DMS53 (cell line): ENCODE measurements at regions not wholly inside any gene's neighbourhood (a gene's known extent, or its start where the extent isn't known, plus 50 kb on each side); places are given as distances from the start of the nearest gene placed in this dataset.
A peak's percentile ranks its signal among the peaks of the same experiment; 100 is the strongest.
"Not testable (repeated sequence)": the region's sequence is repeated elsewhere in the genome, so short reads cannot be mapped to it uniquely, and the experiment has no call there.

Source experiments
- DNase-seq: peaks from one replicate; lab custom pipeline; 2025; lab: John Stamatoyannopoulos, UW

DNA sequence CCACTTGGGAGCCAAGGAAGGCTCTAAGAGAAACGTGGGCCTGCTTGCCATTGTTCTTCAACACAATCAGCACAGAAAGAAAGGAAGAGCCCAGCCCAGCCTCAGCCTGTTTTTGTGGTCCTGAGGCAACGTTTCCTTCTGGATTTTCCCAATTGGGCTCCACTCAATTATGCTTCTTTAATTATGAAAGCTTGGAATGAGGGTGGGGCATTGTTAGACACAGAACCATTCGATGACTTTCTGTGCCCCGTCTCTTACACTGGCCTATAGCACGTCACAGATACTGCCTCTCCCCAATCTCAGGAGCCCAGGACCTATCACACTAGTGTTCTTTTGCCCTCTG is 207.4 kb downstream of the ZFP36L2 start:
- no peak for DNase-seq

DNA sequence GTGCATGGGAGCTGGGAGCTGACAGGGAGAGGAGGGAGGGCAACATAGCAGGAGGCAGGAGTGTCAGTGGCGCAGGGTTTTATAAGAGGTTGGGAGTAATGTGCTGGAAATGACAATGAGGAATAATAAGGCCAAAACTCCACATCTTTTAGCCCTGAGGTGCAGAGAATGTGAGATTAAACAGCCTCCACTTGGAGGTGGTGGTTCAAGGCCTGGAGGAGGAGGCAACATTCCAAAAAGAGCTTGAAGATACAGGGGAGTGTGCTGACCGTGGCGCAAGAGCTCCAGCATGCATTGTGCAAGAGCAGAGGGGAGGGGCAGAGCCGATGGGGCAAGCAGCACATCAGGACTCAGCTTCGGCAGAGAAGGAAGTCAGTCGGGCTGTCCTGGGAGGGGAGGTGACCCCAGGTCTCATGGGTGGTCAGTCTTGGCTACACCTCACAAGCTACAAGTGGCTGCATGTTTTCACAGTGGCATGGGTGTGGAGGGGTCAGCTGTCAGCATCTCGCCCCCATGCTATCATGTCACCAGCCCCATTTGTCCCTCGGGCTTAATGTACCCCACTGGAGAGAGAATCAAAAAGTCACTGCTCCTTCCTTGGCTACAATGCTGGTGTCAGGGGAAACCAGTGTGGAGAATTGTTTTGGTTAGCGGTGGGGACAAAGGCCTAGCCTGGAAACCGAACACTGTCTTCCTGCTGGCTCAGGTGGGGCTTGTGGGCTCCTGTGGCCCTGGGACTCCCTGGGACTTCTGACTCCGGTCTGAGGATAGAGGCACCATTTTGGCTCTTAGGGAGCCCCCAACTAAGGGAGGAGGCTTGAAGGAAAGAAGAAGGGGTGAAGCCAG is 208.0 kb downstream of the ZFP36L2 start:
- no peak for DNase-seq

DNA sequence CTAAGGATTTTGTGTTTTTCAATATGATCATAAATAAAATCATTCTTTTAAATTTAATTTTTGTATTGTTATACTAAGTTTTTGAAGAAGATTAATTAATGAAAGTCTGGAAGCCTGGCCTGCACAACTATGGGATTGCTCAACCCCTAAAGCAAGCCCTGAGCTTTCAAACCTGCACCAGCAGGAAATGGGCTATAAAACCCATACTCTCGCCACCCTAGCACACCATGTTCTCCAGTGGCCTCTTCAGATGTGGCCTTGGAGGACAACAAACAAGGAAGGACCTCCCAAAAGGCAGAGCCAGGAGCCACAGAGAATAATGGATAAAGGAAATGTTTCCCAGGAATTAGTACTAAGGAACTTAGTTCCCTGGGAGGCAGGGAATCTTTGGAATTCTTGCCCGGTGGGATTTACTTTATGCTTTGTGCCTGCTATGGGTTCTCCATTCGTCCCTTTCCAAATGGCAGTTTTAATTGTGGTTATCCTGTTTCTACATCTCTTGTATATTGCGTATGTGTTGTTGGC is 212.5 kb downstream of the ZFP36L2 start:
- no peak for DNase-seq

DNA sequence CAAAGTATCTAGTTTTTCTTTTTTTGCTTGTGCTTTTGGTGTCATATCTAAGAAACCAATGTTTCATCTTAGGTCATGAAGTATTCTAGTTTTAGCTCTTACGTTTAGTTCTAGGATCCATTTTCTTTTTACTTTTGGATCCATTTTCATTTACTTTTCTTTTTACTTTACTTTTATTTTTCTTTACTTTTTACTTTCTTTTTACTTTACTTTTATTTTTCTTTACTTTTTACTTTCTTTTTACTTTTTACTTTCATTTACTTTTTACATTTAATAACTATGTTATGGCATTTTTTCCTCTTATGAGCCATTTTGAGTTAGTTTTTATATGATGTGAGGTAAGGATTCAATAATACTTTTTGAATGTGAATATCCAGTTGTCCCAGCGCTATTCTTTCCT is 213.4 kb downstream of the ZFP36L2 start:
- DNase-seq, result no peak

- peak; percentile 27 for DNase-seq
Observed at GRCh38 chr2:43011158-43011491, 215.3 kb downstream of the ZFP36L2 start.

- DNase-seq, result peak; percentile 40
Observed at GRCh38 chr2:43010438-43011157, 215.8 kb downstream of the ZFP36L2 start.

DNA sequence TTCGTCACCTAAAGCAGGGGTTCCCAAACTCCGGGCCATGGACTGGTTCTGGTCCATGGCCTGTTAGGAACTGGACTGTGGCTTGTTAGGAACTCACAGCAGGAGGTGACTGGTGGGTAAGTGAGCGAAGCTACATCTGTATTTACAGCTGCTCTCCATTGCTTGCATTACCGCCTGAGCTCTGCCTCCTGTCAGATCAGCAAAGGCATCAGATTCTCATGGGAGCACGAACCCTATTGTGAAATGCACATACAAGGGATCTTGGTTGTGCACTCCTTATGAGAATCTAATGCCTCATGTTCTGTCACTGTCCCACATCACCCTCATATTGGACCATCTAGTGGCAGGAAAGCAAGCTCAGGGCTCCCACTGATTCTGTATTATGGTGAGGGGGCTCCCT is 217.0 kb downstream of the ZFP36L2 start:
- DNase-seq, result no peak

GRCh38 chr2:43008388-43008787 is 216.0 kb upstream of the HAAO start:
- DNase-seq, result no peak

GRCh38 chr2:43007901-43008300 is 215.5 kb upstream of the HAAO start:
- no peak for DNase-seq

DNA sequence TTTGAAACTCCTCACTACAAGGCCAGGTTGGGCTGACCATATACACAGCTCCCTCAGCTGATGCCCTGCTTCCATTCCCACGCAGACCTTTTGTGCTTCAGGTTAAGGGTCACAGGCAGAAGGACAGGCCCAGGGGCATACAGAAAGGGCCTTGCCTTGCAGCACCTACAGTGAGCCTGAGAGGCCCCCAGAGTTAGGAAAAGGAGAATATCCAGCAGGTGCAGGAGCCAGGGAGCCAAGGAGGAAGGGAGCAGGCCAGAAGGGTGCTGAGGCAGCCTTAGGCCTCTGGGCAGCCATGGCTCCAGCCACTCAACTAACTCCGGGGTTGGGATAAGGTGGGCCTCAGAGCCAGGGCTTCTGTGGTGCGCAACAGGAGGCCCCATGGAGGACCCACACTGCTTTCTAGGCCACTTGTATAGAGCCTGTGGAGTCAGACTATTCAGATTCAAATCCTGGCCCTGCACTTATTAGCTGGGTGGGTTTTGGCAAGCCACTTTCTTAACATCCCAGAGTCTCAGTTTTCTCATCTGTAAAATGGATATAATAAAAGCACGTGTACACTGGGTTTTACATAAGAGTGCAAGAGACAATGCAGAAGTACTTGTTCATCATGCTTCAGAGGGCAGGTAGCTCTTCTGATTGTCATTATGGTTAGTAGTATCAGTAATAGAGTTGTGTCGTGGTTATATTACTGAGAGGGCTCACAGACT is 214.6 kb upstream of the HAAO start:
- DNase-seq, result no peak

DNA sequence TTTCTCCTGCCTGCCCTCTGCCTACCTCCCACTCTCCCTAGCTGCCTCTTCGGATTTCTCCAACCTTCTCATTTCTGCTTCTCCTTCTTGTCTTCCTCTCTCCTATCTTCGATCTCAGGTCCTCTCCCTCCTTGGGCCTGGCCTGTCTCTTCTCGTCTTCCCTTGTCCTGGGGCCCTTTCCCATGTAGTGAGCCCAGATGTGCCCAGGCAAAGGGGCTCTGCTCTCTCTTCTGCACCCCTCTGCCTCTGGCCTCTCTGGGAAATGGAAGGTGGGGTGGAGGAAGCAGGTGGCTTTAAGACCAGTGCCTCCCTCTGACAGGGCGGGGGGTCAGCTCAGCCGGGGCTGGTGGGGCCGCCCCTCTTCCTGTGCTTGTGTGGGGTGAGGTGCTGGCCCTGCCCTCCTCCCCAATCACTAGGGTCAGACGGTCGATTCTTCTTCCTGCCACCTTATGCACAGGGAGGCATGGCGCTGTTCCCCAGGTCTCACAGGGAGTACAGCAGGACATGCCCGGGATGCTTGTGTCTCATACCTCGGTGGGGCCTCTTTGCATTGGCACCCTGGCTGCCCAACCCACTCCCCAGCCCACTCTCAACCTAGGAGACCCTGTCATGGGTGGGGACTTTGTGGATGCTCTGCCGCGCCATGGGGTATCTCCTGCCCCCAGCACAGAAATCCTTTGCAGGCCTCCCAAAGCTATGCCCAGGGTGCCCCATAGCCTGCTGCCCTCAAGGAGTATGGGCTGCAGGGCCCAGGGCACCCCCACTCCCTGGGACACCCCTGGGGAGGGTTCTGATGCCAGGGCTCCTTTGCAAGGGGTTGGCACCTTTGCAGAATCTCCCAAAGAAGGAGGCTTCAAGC is 213.8 kb upstream of the HAAO start:
- no peak for DNase-seq

DNA sequence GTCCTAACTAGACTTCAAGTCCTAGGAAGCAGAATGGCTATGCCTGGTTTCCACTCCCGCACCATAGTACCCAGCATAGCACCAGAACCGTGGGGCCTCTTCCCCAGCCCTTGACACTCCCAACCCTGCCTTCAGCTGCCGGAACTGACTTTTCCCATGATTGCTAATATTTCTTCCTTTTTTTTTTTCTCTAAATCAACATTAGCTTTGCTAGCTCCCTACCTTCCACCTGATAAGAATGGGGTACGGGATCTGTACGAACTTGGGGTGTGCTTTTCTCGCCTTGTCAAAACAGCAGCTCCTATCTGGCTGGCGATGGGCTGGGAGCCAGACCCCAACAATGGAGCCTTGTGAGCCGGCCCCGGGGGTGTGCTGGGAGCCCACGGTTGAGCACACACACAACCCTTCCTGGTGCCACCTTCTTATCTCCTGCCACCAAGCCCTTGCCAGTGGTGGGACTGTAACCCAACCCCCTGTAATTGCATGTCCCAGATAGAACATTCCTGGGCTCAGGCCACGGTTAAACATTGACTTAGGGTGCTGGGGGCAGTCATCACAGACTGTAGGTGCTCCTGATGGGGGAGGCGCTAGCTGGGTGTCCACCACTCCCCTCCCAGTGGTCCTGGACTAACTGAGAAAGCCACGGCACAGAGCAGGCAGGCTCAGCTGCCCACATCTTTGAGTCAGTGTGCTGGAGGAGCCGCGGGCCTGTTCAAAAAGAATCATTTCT is 213.0 kb upstream of the HAAO start:
- DNase-seq, result no peak

- no peak for DNase-seq
Observed at GRCh38 chr2:43004879-43005244, 212.5 kb upstream of the HAAO start.

DNA sequence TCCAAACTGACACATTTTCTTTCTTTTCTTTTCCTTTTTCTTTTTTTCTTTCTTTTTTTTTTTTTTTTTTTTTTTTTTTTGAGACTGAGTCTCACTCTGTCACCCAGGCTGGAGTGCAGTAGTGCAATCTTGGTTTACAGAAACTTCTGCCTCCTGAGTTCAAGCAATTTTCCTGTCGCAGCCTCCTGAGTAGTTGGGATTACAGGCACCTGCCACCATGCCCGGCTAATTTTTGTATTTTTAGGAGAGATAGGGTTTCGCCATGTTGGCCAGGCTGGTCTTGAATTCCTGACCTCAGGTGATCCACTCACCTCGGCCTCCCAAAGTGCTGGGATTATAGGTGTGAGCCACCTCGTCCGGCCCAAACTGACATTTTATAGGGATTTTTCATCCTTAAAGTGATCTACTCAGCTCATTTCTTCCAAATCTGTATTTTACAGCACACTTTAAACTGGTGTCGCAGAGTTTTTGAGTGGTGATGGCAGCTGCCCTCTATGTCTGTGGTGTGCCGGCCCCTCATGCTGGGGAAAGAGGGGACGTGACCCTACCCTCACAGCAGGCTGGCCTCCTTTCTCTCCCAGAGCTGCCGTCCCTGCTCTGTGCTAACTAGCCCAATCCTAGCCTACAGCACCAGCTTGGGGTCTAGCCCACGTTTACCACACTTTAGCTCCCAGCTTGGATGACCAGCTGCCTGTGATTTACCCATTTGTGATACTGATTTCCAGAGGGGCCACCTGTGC is 211.9 kb upstream of the HAAO start:
- DNase-seq, result not testable (repeated sequence)

GRCh38 chr2:43003702-43004101 is 211.3 kb upstream of the HAAO start:
- DNase-seq, result no peak

DNA sequence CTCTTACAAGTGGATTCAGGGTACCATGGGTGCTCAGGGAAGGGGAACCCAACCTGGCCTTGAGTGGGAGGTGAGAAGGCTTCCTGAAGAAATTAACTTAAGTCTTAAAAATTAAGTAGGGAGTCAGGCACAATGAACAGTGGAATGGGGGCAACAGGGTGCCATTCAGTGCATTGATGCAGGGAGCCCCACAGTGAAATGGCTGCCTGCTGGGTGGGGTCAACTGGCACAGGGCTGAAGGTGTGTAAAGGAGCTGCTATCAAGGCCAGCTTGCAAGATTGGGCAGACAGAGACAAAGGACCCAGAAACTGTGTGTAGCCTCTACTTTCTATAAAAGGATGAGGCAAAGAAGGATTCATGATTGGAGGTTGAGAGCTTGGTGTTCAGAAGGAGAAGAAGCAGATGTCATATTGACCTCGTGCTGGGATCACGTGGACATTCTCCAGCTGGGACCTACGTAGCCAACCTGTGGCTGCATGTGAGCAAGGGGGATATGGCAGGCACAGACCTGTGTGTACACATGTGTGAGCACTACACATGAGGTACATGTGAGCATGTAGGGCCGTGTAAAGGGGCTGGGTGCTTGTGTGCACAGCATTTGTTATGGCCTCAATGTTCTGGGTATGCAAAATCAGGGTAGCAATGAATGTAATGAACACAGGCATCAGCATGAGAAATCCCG is 209.5 kb upstream of the HAAO start:
- DNase-seq, result no peak

DNA sequence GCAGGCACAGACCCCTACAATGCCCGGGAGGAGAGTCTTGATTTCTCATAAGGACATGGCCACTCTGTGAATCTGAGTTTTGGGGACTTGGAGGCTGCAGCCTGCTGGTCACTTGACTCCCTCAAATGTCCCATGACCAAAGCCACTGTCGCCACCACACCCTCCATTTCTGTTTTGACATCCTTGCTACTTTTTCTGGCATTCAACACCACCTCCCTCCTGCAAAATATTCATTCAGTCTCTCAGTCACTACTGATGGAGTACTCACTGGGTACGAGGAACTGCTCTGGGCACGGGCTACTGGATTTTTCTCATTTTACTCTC is 208.6 kb upstream of the HAAO start:
- DNase-seq, result no peak

DNA sequence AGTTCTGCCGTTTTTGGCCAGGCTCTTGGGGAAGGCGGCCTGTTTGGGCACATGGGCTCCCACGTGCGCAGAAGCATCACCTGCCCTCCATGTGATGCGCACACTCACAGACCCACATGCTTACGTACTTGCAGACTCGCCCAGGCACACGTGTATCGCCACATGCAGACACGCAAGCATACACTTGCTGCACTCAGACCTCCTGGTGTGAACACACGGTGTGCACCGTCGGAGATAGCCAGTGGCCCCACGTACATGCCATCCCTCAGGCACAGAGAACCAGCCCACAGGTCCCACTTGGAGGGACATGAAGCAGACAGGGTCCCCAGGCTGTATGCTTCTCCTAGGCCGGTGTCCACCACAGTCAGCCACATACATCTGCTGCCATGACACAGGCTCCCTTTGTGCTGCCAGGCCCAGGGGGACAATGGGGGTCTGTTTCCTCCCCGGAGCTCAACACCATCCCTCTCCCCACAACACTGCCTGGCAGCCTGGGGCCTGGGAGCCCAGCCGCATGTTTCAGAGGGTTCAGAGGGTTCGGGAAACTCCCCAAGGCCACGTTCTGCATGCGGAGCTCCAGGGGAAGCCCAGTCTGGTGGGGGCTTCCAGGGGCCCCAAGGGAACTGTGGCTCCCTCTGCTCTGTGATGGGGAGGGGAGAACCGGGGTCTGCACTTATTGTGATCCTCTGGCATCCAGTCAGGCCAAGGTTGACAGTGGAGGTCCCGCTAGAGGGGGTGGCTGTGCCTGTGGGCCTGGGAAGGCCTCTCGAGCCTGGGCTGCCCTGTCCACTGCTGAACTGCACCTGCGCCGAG is 208.1 kb upstream of the HAAO start:
- DNase-seq, result peak; percentile 72

DNA sequence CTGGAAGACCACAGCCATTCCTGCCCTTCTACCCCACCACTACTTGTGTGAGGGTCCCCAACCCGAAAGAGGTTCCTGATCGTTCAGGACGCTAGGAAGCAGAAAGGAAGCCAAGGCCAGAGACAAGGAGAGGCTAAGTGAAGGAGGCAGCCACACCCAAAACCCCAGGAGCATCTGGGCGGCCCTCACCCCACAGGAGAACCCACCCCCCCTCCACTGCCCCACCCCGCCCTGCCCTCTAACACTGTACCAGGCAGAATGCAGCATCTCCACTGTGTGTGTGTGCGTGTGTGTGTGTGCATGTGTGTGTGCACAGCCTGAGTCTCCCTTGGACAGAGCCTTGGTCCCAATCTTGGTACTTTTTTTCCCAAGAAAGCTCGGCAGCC is 207.5 kb upstream of the HAAO start:
- DNase-seq, result no peak
